GM18505 (cell line): ENCODE measurements at regions not wholly inside any gene's neighbourhood (a gene's known extent, or its start where the extent isn't known, plus 50 kb on each side); places are given as distances from the start of the nearest gene placed in this dataset.

ENCODE experiments used
- ATAC-seq: cut with Tn5 transposase; IDR thresholded peaks from one replicate; pipeline ENCODE4 v1.9.1; 2021; ENCODE audit not compliant: unreplicated experiment
- POLR2A ChIP-seq: IDR thresholded peaks from 4 replicates; pipeline ENCODE4 v1.6.1; 2011; ENCODE audit warnings: borderline replicate concordance; ENCODE audit not compliant: insufficient read depth, insufficient read length; ENCODE audit errors: extremely low read depth

DNA sequence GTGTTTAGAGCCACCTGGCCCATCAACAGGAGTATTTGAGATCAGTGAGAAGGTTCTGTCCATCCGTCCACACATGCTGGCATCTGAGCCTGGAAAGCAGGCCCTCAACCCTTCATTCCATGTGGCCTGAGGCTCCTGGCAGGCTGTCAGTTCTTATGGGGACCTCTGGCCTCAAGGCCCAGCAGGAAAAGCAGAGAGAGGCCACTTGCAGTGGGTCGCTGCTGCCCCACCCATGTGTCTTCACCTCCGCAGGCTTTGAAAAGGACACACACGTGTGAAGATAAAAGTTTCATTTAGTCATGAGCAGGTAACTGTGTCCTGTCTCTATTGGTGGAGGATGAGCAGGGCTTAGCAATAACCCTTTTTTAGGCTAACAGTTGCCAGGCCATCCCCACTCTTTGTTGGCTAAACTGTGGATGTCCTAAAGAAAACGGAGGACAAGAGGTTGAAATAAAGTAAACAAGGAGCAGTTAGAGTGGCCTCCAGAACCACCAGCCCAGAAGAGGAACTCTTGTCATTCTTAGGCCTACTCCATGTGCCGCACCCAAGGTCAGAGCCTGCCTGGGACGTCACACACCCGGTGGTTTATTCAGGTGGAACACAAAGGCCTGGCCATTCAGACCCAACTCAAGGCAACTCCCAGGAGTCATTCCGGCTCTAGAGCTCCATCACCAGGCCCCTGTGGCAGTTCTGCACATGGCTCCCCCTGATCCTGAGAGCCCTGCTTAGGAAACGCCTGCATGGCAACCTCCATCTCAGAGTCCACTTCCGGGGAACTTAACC lies 143.4 kb upstream of the CST7 start:
- no peak for TF ChIP-seq POLR2A
- ATAC-seq = no peak

GRCh38 chr20:24806705-24807676 lies 142.1 kb upstream of the CST7 start:
- no peak for TF ChIP-seq POLR2A
- ATAC-seq = no peak

DNA sequence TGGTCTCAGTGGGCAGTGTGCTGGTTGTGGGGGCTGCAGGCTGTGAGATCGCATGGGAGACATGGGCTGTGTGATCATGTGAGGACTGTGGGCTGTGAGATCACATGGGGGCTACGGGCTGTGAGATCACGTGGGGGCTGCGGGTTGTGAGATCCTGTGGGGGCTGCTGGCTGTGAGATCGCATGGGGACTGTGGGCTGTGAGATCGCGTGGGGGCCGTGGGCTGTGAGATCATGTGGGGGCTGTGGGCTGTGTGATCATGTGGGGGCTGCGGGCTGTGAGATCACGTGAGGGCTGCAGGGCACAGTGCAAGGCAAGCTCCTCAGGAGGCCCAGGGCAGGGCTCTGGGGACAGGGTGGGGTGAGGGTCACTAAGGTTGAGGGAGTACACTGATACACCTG lies 140.5 kb upstream of the CST7 start:
- no peak for TF ChIP-seq POLR2A
- ATAC-seq = no peak

DNA sequence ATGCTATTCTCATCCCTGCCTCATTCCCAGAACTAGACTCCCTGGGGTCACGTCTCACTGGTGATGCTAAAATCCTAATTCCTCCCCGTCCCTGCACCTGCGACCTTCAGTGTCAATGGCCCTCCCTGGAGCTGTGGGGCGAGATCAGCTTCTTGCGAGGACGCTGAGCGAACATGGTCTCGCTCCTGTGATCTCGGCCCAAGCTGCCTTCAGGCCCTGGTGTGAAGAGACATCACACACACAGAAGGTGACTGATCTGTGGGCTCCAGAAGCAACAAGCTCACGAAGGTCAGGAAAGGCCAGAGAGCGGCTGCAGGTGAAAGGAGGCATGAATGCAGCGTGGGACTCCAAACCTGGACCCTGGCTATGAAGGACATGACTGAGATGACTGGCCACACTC lies 139.5 kb upstream of the CST7 start:
- no peak for TF ChIP-seq POLR2A
- ATAC-seq = no peak

DNA sequence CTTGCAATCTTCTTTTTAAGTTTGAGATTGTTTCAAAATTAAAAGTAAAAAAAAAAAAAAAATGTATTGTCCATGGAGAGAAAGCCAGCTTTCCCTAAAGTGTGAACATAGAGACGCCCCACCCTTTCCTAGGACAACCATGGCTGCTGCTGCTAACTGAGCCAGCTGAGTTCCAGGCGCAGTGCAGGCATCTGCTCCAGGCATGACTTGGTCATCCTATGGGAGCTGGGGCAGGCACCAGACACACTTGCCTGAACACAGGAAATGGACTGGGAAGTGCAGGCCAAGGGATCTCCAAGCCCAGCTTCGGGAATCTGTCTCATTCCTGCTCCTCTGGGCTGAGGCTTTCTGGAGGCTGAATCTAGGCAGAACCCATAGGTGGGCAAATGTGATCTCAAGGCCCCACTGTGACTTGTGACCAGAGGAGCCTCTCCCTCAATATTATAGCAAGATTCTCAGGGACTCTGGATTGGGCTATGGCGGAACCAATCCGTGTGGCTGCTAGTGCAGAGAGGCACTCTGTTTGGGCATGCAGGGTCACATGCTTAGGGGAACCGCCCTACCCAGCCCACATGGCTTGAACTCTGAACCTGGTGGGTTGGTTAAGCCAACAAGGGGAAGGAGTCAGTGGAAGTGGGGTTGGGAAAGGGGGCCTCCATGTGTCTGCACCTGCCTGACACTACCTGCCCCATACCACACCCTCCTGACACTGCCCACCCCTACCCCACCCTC lies 138.2 kb upstream of the CST7 start:
- no peak for TF ChIP-seq POLR2A
- ATAC-seq = no peak

GRCh38 chr20:24812373-24812772 lies 136.7 kb upstream of the CST7 start:
- no peak for ATAC-seq

GRCh38 chr20:24813080-24813479 lies 136.0 kb upstream of the CST7 start:
- TF ChIP-seq POLR2A = no peak
- no peak for ATAC-seq

More at GRCh38 chr20:24812373-24812772, 136.7 kb upstream of the CST7 start:
- no peak for TF ChIP-seq POLR2A

GRCh38 chr20:24813496-24813895 lies 135.6 kb upstream of the CST7 start:
- ATAC-seq = no peak
- no peak for TF ChIP-seq POLR2A

- ATAC-seq = no peak
- no peak for TF ChIP-seq POLR2A
Observed at GRCh38 chr20:24813936-24814335, 135.1 kb upstream of the CST7 start.

DNA sequence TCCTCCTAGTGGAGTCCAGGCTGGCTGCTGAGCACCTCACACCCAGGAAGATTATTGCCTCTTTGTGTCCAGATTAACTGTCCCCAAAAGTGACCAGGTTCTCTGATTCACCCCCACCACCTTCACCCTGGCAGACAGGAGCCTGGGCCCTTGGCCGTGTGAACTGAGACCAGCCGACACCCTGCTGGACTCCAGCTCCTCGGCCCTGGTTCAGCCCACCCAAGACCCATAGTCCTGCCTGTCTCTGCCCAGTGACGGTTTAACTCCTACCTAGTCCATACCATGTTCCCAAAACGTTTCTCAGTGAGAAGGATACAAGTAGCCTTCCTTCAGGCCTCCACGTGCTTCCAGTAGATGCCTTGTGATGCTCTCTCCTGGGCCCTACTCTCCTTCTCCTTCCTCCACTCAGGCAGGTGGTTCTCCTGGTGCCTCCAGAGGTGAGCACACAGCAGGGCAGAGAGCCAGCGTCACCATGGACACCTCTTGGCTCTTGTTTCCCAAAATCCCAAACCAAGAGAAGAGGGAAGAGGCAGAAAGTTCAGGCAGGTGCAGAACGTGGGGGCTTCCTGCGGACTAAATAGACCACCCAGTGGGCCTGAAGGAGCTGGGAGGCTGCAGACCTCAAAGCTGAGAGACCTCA lies 134.4 kb upstream of the CST7 start:
- TF ChIP-seq POLR2A = no peak
- ATAC-seq = no peak

DNA sequence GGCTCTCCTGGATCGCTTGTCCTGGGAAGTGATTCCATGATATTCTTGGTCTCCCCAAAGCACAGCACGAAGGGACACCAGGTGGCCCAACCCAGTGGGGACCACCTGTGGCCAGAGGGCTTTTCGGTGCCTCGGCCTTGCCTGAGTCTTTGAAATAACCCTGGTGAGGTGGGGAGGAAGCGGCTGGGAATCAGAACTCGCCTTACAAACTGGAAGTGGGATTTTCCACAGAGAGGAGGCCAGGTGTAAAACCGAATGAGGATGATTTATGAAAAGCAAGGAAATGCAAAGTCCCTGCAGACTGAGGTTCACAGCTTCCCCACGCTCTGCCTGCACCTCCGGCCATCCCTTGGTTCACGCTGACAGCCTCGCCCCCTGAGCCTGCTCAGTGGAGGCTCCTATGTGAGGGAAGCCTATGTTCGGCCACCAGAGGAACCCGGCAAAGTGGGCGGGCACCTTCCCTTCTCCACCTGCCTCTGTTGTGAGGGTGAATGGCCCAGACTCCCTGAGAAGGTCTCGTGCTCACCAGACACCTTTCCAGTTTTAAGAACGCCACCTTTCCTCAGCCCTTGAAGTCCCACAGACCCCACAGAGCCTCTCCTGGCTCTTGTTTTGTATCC lies 133.8 kb upstream of the CST7 start:
- TF ChIP-seq POLR2A = no peak
- no peak for ATAC-seq

DNA sequence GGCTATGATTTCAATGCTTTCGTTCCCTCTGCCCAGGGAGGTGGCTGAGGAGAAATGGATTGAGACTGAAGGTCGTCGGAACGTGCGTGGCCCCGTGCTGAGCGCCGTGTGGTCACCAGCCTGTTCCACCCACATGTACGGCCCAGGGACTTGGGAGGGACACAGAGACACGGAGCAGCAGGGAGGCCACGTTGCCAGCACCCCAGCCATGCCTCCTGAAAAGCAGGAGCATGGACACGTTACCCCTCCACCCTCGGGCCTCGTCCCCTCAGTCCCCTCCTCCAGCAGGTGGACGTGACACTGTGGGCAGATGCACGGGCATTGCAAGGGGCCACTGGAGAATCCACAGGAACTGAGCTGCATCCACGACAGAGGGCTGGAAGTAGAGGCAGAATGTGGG lies 133.1 kb upstream of the CST7 start:
- TF ChIP-seq POLR2A = no peak
- ATAC-seq = no peak
